ENCODE measurements at regions not wholly inside any gene's neighbourhood (a gene's known extent, or its start where the extent isn't known, plus 50 kb on each side); places are given as distances from the start of the nearest gene placed in this dataset.

- no peak for ATAC-seq
- TF ChIP-seq PPARA (CRISPR knock-in tag; IDR thresholded peaks at IDR 0.05; ENCODE audit: borderline replicate concordance) (no peak), GLIS3 (CRISPR knock-in tag; IDR thresholded peaks at IDR 0.05) (no peak), ARNTL (CRISPR knock-in tag; IDR thresholded peaks at IDR 0.05; ENCODE audit: borderline replicate concordance, low read depth) (no peak), ZNF8 (CRISPR knock-in tag; IDR thresholded peaks at IDR 0.05) (no peak), TCF4 (CRISPR knock-in tag; IDR thresholded peaks at IDR 0.05; ENCODE audit: borderline replicate concordance) (no peak), CSDC2 (CRISPR knock-in tag; IDR thresholded peaks at IDR 0.05) (no peak), ISL1 (CRISPR knock-in tag; IDR thresholded peaks at IDR 0.05) (no peak), ZFP3 (CRISPR knock-in tag; IDR thresholded peaks at IDR 0.05) (no peak)
- TF ChIP-seq, protein P1, sequence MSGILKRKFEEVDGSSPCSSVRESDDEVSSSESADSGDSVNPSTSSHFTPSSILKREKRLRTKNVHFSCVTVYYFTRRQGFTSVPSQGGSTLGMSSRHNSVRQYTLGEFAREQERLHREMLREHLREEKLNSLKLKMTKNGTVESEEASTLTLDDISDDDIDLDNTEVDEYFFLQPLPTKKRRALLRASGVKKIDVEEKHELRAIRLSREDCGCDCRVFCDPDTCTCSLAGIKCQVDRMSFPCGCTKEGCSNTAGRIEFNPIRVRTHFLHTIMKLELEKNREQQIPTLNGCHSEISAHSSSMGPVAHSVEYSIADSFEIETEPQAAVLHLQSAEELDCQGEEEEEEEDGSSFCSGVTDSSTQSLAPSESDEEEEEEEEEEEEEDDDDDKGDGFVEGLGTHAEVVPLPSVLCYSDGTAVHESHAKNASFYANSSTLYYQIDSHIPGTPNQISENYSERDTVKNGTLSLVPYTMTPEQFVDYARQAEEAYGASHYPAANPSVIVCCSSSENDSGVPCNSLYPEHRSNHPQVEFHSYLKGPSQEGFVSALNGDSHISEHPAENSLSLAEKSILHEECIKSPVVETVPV (CRISPR knock-in tag; IDR thresholded peaks at IDR 0.05), result no peak
Observed at GRCh38 chr7:45294559-45294958, 137.0 kb downstream of the RAMP3 start.

DNA sequence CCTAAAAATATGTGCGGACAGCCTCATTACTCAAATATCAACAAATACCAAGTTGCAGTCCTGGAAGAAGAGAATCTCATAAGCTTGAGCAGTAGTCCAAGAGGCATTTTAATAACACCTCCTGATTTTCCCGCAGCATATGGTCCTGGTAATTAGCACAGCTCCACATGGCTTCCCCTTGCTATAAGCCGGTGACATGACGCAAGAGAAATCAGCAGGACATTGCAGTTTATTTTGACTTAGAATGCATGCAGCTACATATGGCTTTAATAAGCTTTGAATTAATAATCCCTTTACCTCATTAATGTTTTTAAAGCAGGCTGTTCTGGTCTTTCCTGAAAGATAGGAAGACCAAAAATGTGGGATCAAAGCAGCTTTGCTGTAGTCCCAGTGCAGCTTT, 137.6 kb downstream of the RAMP3 start:
- peak; percentile 76 for TF ChIP-seq TCF4 (CRISPR knock-in tag; IDR thresholded peaks at IDR 0.05; ENCODE audit: borderline replicate concordance)
- TF ChIP-seq PPARA (CRISPR knock-in tag; IDR thresholded peaks at IDR 0.05; ENCODE audit: borderline replicate concordance), result no peak
- peak; percentile 86 for TF ChIP-seq ZNF70 (CRISPR knock-in tag; IDR thresholded peaks at IDR 0.05)
- ATAC-seq, result no peak; the same call in 2 of the 3 replicates

GRCh38 chr7:45296748-45297147, 139.2 kb downstream of the RAMP3 start:
- TF ChIP-seq PPARA (CRISPR knock-in tag; IDR thresholded peaks at IDR 0.05; ENCODE audit: borderline replicate concordance), result no peak
- TF ChIP-seq ZNF565 (CRISPR knock-in tag; conservative IDR thresholded peaks at IDR 0.05; ENCODE audit: low read depth), result no peak
- TF ChIP-seq TSHZ2 (CRISPR knock-in tag; IDR thresholded peaks at IDR 0.05), result no peak
- no peak for TF ChIP-seq ZNF70 (CRISPR knock-in tag; IDR thresholded peaks at IDR 0.05)
- TF ChIP-seq ARNTL (CRISPR knock-in tag; IDR thresholded peaks at IDR 0.05; ENCODE audit: borderline replicate concordance, low read depth), result no peak
- TF ChIP-seq OSR1 (CRISPR knock-in tag; IDR thresholded peaks at IDR 0.05), result no peak
- no peak for TF ChIP-seq ISL1 (CRISPR knock-in tag; IDR thresholded peaks at IDR 0.05)
- TF ChIP-seq, protein P2, sequence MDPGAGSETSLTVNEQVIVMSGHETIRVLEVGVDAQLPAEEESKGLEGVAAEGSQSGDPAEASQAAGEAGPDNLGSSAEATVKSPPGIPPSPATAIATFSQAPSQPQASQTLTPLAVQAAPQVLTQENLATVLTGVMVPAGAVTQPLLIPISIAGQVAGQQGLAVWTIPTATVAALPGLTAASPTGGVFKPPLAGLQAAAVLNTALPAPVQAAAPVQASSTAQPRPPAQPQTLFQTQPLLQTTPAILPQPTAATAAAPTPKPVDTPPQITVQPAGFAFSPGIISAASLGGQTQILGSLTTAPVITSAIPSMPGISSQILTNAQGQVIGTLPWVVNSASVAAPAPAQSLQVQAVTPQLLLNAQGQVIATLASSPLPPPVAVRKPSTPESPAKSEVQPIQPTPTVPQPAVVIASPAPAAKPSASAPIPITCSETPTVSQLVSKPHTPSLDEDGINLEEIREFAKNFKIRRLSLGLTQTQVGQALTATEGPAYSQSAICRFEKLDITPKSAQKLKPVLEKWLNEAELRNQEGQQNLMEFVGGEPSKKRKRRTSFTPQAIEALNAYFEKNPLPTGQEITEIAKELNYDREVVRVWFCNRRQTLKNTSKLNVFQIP (CRISPR knock-in tag; IDR thresholded peaks at IDR 0.05; ENCODE audit: borderline replicate concordance, low read depth), result no peak
- no peak for TF ChIP-seq ZFP3 (CRISPR knock-in tag; IDR thresholded peaks at IDR 0.05)
- no peak for ATAC-seq

GRCh38 chr7:45306752-45307305, 149.2 kb downstream of the RAMP3 start:
- no peak for ATAC-seq
- TF ChIP-seq PPARA (CRISPR knock-in tag; IDR thresholded peaks at IDR 0.05; ENCODE audit: borderline replicate concordance) (no peak), TSHZ2 (CRISPR knock-in tag; IDR thresholded peaks at IDR 0.05) (no peak), ZNF8 (CRISPR knock-in tag; IDR thresholded peaks at IDR 0.05) (no peak), ZFP3 (CRISPR knock-in tag; IDR thresholded peaks at IDR 0.05) (no peak)
- TF ChIP-seq, protein P3, sequence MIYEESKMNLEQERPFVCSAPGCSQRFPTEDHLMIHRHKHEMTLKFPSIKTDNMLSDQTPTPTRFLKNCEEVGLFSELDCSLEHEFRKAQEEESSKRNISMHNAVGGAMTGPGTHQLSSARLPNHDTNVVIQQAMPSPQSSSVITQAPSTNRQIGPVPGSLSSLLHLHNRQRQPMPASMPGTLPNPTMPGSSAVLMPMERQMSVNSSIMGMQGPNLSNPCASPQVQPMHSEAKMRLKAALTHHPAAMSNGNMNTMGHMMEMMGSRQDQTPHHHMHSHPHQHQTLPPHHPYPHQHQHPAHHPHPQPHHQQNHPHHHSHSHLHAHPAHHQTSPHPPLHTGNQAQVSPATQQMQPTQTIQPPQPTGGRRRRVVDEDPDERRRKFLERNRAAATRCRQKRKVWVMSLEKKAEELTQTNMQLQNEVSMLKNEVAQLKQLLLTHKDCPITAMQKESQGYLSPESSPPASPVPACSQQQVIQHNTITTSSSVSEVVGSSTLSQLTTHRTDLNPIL (CRISPR knock-in tag; IDR thresholded peaks at IDR 0.05; ENCODE audit: low read depth), result no peak

All from SK-N-SH treated with all-trans-retinoic acid at 6 μM for 48 hours (cell line).